ENCODE measurements at regions not wholly inside any gene's neighbourhood (a gene's known extent, or its start where the extent isn't known, plus 50 kb on each side); places are given as distances from the start of the nearest gene placed in this dataset.

- TF ChIP-seq MAX (IDR thresholded peaks at IDR 0.05) (no peak), ZFX (IDR thresholded peaks at IDR 0.05) (no peak), CTCF (IDR thresholded peaks at IDR 0.05 in 2 of 3, conservative IDR thresholded peaks at IDR 0.05 in 1 of 3; ENCODE audit: borderline replicate concordance in 1 of 3, insufficient read depth in 1 of 3, low read depth in 2 of 3, low read length in 2 of 3) (no peak), POLR2A (IDR thresholded peaks at IDR 0.05; ENCODE audit: borderline replicate concordance, extremely low read depth, insufficient read depth, insufficient read length) (no peak), SRF (IDR thresholded peaks at IDR 0.05; ENCODE audit: low read depth) (no peak), YY1 (IDR thresholded peaks at IDR 0.05; ENCODE audit: extremely low read depth, insufficient replicate concordance, low read depth, low read length) (no peak), EZH2 (IDR thresholded peaks at IDR 0.05) (no peak), REST (IDR thresholded peaks at IDR 0.05; ENCODE audit: low read depth) (no peak), RAD21 (IDR thresholded peaks at IDR 0.05; ENCODE audit: low read depth) (no peak), TCF7L2 (IDR thresholded peaks at IDR 0.05; ENCODE audit: borderline replicate concordance, extremely low read depth, insufficient read depth, insufficient read length) (no peak), CEBPB (IDR thresholded peaks at IDR 0.05; ENCODE audit: low read depth) (no peak), POLR2AphosphoS5 (IDR thresholded peaks at IDR 0.05; ENCODE audit: low read depth, low read length) (no peak), EGR1 (IDR thresholded peaks at IDR 0.05; ENCODE audit: low read depth) (no peak)
Measured at GRCh38 chr6:53986721-53987521, 124.3 kb upstream of the MLIP start.
